ENCODE measurements at regions not wholly inside any gene's neighbourhood (a gene's known extent, or its start where the extent isn't known, plus 50 kb on each side); places are given as distances from the start of the nearest gene placed in this dataset.

GRCh38 chr15:77556622-77557021, 76.1 kb downstream of the LINGO1 start:
- TF ChIP-seq CTCF (IDR thresholded peaks at IDR 0.05; ENCODE audit: insufficient read depth, low read length) = no peak
- TF ChIP-seq SPI1 (IDR thresholded peaks at IDR 0.05; ENCODE audit: borderline replicate concordance, low read depth) = no peak
- no peak for TF ChIP-seq POLR2AphosphoS5 (IDR thresholded peaks at IDR 0.05; ENCODE audit: low read depth)
- TF ChIP-seq REST (IDR thresholded peaks at IDR 0.05; ENCODE audit: insufficient replicate concordance, low read depth) = no peak
